ENCODE measurements at regions not wholly inside any gene's neighbourhood (a gene's known extent, or its start where the extent isn't known, plus 50 kb on each side); places are given as distances from the start of the nearest gene placed in this dataset.

DNA sequence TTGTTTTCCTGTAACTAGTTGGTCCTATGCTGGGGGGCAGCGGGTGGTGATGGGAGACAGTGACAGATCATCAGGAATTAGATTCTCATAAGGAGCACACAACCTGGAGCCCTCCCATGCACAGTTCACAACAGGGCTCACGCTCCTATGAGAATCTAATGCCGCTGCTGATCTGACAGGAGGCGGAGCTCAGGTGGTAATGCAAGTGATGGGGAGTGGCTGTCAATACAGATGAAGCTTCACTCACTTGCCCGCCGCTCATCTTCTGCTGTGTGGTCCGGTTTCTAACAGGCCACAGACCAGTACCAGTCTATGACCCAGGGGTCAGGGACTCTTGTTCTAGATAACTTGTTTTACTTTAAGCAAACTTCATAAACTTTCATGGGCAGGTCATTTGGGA lies 205.3 kb upstream of the SLC14A2 start (continued):
- TF ChIP-seq, protein P1, sequence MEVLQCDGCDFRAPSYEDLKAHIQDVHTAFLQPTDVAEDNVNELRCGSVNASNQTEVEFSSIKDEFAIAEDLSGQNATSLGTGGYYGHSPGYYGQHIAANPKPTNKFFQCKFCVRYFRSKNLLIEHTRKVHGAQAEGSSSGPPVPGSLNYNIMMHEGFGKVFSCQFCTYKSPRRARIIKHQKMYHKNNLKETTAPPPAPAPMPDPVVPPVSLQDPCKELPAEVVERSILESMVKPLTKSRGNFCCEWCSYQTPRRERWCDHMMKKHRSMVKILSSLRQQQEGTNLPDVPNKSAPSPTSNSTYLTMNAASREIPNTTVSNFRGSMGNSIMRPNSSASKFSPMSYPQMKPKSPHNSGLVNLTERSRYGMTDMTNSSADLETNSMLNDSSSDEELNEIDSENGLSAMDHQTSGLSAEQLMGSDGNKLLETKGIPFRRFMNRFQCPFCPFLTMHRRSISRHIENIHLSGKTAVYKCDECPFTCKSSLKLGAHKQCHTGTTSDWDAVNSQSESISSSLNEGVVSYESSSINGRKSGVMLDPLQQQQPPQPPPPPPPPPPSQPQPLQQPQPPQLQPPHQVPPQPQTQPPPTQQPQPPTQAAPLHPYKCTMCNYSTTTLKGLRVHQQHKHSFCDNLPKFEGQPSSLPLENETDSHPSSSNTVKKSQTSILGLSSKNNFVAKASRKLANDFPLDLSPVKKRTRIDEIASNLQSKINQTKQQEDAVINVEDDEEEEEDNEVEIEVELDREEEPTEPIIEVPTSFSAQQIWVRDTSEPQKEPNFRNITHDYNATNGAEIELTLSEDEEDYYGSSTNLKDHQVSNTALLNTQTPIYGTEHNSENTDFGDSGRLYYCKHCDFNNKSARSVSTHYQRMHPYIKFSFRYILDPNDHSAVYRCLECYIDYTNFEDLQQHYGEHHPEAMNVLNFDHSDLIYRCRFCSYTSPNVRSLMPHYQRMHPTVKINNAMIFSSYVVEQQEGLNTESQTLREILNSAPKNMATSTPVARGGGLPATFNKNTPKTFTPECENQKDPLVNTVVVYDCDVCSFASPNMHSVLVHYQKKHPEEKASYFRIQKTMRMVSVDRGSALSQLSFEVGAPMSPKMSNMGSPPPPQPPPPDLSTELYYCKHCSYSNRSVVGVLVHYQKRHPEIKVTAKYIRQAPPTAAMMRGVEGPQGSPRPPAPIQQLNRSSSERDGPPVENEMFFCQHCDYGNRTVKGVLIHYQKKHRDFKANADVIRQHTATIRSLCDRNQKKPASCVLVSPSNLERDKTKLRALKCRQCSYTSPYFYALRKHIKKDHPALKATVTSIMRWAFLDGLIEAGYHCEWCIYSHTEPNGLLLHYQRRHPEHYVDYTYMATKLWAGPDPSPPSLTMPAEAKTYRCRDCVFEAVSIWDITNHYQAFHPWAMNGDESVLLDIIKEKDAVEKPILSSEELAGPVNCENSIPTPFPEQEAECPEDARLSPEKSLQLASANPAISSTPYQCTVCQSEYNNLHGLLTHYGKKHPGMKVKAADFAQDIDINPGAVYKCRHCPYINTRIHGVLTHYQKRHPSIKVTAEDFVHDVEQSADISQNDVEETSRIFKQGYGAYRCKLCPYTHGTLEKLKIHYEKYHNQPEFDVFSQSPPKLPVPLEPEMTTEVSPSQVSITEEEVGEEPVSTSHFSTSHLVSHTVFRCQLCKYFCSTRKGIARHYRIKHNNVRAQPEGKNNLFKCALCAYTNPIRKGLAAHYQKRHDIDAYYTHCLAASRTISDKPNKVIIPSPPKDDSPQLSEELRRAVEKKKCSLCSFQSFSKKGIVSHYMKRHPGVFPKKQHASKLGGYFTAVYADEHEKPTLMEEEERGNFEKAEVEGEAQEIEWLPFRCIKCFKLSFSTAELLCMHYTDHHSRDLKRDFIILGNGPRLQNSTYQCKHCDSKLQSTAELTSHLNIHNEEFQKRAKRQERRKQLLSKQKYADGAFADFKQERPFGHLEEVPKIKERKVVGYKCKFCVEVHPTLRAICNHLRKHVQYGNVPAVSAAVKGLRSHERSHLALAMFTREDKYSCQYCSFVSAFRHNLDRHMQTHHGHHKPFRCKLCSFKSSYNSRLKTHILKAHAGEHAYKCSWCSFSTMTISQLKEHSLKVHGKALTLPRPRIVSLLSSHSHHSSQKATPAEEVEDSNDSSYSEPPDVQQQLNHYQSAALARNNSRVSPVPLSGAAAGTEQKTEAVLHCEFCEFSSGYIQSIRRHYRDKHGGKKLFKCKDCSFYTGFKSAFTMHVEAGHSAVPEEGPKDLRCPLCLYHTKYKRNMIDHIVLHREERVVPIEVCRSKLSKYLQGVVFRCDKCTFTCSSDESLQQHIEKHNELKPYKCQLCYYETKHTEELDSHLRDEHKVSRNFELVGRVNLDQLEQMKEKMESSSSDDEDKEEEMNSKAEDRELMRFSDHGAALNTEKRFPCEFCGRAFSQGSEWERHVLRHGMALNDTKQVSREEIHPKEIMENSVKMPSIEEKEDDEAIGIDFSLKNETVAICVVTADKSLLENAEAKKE (CRISPR knock-in tag; IDR thresholded peaks at IDR 0.05): no peak
- no peak for TF ChIP-seq CREB1 (CRISPR knock-in tag; IDR thresholded peaks at IDR 0.05; ENCODE audit: low read depth)
- TF ChIP-seq, protein P2, sequence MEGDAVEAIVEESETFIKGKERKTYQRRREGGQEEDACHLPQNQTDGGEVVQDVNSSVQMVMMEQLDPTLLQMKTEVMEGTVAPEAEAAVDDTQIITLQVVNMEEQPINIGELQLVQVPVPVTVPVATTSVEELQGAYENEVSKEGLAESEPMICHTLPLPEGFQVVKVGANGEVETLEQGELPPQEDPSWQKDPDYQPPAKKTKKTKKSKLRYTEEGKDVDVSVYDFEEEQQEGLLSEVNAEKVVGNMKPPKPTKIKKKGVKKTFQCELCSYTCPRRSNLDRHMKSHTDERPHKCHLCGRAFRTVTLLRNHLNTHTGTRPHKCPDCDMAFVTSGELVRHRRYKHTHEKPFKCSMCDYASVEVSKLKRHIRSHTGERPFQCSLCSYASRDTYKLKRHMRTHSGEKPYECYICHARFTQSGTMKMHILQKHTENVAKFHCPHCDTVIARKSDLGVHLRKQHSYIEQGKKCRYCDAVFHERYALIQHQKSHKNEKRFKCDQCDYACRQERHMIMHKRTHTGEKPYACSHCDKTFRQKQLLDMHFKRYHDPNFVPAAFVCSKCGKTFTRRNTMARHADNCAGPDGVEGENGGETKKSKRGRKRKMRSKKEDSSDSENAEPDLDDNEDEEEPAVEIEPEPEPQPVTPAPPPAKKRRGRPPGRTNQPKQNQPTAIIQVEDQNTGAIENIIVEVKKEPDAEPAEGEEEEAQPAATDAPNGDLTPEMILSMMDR (conservative IDR thresholded peaks at IDR 0.05; ENCODE audit: low read depth in 2 of 2): no peak
- TF ChIP-seq, protein P3, sequence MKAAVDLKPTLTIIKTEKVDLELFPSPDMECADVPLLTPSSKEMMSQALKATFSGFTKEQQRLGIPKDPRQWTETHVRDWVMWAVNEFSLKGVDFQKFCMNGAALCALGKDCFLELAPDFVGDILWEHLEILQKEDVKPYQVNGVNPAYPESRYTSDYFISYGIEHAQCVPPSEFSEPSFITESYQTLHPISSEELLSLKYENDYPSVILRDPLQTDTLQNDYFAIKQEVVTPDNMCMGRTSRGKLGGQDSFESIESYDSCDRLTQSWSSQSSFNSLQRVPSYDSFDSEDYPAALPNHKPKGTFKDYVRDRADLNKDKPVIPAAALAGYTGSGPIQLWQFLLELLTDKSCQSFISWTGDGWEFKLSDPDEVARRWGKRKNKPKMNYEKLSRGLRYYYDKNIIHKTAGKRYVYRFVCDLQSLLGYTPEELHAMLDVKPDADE (IDR thresholded peaks at IDR 0.05): no peak

DNA sequence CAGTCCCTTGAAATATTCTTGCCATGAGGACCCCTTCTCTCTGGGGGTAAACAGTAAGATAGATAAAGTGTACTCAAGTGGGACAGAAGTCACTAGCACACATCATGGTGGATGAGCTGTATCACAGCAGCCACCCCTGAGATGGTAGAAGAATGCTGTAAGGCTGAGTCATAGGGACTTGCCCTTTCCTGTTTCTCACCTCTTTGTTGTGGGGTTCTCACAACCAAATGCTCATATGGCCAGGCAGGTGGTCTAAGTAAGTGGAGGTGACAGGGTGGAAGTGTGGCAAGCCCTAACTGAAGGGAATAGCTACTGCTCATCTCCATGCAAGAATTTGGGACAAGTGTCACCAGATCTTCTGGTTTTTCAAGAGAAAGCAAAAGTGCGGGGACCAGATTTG lies 202.7 kb upstream of the SLC14A2 start:
- Histone ChIP-seq H3K4me1 (ENCODE audit: insufficient read depth) (peaks cover 33% of the 10 kb centered on the region), H3K27me3 (ENCODE audit: insufficient read depth) (no peaks in the 10 kb centered on the region), H2AFZ (no peak overlapping the region), H3K9me2 (ENCODE audit: insufficient read depth) (peaks cover 15% of the 10 kb centered on the region), H3F3A (replicated peaks; ENCODE audit: low read depth) (no peaks in the 10 kb centered on the region), H3K36me3 (ENCODE audit: insufficient read depth) (no peaks in the 10 kb centered on the region), H3K4me3 (no peak overlapping the region), H3K27ac (ENCODE audit: low read depth) (no peak overlapping the region), H4K20me1 (replicated peaks; ENCODE audit: insufficient read depth) (no peaks in the 10 kb centered on the region), H3K4me2 (no peak overlapping the region), H3K79me2 (replicated peaks; ENCODE audit: insufficient read depth) (no peaks in the 10 kb centered on the region)
- DNase-seq (ENCODE audit: low spot score) (no peak), ATAC-seq (no peak)
- Mint-ChIP-seq H3K4me1 (peaks cover 36% of the 10 kb centered on the region), H3K4me3 (no peak overlapping the region), H3K27ac (no peak overlapping the region), H3K9me3 (peaks cover 3% of the 10 kb centered on the region; the same call in 1 of the 3 replicates), H3K27me3 (ENCODE audit: insufficient read depth, low read depth, poor library complexity) (no peaks in the 10 kb centered on the region), H3K36me3 (ENCODE audit: low read depth) (no peaks in the 10 kb centered on the region)
- TF ChIP-seq EZH2 (IDR thresholded peaks at IDR 0.05; ENCODE audit: low read depth, unreplicated experiment) (no peak), NANOG (IDR thresholded peaks at IDR 0.05; ENCODE audit: borderline replicate concordance) (no peak), ZNF114 (CRISPR knock-in tag; IDR thresholded peaks at IDR 0.05) (no peak), JUNB (IDR thresholded peaks at IDR 0.05; ENCODE audit: unreplicated experiment) (no peak)
